GM12874 (cell line): ENCODE measurements at regions not wholly inside any gene's neighbourhood (a gene's known extent, or its start where the extent isn't known, plus 50 kb on each side); places are given as distances from the start of the nearest gene placed in this dataset.

Source experiments
- TF ChIP-seq, protein P1 (sequence below): IDR thresholded peaks from 2 replicates; pipeline ENCODE4 v1.5.1; 2011; ENCODE audit warnings: low read depth, mild to moderate bottlenecking, control low read depth, low read length, moderate library complexity; ENCODE audit not compliant: insufficient read depth

DNA sequence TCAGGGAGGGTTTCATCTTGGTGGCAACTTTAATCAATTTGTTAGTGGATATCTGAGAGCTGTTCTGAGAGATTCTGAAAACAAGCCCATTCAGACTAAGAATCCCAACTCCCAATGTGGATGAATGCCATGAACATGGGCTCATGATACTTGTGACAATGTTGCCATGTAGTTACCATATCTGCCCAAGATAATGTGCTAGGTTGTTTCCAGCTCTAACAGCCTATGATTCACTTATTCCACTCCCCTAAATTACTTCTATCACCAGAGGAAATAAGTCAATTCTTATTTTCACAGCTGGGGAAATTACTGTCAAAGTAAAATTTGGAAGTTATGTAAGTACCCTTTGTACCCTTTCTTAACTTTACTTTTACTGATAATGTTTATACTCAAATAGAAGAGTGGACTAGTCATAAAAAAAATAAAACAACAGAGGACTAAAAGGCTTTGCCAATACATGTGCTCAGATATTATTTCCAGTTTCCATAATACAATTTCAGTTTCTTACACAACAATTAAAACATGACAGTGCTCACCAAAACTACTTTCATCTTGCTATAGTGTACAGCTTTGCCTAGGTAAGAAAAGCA lies 1101.7 kb upstream of the INTU start:
- TF ChIP-seq, protein P1, sequence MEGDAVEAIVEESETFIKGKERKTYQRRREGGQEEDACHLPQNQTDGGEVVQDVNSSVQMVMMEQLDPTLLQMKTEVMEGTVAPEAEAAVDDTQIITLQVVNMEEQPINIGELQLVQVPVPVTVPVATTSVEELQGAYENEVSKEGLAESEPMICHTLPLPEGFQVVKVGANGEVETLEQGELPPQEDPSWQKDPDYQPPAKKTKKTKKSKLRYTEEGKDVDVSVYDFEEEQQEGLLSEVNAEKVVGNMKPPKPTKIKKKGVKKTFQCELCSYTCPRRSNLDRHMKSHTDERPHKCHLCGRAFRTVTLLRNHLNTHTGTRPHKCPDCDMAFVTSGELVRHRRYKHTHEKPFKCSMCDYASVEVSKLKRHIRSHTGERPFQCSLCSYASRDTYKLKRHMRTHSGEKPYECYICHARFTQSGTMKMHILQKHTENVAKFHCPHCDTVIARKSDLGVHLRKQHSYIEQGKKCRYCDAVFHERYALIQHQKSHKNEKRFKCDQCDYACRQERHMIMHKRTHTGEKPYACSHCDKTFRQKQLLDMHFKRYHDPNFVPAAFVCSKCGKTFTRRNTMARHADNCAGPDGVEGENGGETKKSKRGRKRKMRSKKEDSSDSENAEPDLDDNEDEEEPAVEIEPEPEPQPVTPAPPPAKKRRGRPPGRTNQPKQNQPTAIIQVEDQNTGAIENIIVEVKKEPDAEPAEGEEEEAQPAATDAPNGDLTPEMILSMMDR, result no peak

DNA sequence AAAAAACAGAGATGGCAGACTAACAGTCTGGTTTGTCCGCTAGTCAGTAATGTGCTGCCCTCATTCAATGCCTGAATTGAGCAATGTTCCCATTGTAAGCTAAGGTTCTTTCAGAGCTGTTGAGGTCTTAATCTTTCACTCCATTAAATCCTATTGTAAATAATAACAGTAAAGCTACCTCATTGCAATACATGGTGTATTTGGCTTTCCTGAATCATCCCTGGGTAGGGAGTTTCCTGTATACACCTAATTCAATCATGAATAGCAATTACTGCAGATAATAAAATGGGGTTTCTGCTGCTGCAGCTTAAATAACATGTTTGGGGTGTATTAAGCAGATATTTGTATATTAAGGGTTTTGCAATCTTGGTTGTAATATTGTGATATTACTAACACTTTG lies 1100.2 kb upstream of the INTU start:
- TF ChIP-seq, protein P1, result no peak

DNA sequence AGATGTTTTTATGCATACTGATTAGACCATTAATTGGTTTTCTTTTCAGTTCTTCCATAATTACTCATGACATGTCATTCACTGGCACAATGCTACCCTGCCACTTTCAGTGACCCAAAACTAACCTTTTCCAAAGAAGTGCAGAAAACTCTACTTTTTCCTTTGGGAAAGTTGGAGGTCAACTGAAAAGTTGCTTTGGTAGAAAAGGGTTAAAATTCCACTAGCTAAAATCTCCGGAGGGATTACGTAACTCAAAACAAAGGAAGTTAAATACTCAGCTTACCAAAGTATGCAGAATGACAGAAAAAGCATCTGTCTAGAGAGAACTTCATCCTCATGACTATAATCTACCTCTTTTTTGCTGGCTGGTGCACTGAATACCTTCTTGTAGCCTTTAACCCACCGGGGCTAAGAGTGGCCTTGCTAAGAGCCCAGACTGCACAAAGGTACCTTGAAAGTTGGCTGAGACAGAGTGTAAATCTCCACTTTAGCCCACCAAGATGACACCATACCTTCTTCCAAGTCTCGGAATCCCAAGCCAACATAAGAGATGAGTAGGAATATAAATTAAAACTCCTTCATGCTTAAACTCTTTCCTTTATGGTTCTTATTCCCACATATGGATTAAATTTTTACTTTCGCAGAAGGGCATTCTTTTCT lies 1099.5 kb upstream of the INTU start:
- TF ChIP-seq, protein P1, result no peak

DNA sequence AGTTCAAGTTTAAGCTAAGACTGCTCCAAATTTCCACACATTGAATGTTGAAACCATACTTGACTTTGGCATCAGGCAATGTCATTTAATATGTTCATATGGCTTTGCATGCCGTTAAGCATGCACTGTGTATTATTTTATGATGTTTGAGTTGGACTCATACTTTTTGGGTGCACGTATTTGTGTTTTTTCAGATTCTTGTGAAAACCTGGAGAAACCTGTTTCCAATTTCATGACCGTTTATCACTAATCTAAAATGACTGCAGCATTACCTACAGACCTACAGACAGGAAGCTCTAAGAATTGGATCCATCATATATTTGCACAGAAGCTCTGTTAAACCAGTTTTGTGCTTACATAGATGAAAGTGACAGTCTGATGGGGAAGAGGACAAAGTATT lies 1093.0 kb upstream of the INTU start:
- TF ChIP-seq, protein P1, result no peak

DNA sequence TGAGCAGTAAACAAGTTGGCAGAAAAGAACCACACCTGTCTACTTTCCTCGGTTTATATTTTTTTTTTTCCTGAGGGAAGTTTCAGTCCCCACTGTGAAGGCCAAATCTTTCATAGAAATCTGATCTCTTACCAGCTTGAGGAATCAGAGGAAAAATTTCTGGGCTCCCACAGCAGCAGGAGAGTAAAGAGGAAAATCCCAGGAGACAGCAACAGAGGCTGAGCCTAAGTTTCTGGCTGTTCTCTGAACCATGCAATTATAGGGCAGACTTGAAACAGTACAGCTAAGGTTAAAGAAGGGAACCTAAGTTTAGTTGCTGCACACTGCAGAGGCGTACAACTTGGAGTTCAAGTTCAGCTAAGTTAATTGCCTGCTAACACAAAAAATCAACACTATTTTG lies 1090.9 kb upstream of the INTU start:
- TF ChIP-seq, protein P1, result no peak

DNA sequence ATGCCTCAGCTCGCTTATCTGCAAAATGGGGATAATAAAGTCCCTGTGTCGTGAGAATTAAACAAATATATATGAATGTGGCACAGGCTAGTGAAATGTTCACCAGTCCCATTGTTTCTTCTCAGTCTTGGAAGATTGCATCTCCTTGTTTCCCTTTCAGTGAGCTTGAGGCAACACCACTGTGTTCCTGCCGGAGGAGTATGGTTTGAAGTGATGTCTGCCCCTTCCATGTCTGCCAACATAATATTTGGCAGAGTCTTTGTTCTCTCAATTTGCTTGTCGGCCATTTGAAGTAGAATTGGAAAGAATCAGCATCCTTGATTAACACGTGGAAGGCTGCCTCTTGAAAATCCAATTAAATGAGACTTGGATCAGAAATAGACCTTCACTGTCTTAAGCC lies 1088.5 kb upstream of the INTU start:
- TF ChIP-seq, protein P1, result no peak

DNA sequence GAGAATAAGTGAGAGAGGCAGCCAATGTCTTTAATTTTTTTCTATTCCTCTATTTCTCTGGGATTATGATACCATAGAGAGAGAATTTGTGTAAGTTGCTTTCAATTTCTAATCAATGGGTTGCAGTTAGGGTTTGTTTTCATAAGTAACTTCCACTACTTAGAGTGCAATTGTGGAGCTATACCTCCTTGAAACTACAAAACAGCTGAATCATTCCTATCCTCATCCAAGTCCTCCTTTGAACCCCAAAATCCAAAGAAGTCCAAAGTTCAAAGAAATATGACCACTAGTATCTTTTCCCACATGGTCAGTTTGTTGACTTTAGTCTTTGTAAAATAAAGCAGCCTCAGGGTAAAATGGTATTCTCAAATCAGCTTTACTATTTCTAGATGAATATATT lies 1085.4 kb upstream of the INTU start:
- TF ChIP-seq, protein P1, result no peak
